Body of pancreas (tissue), 4 donors: ENCODE measurements at regions not wholly inside any gene's neighbourhood (a gene's known extent, or its start where the extent isn't known, plus 50 kb on each side); places are given as distances from the start of the nearest gene placed in this dataset.

Source experiments
- POLR2A ChIP-seq, 3 donors: fragments of 450-650 bp; IDR thresholded peaks; one replicate each; pipeline ENCODE4 v1.6.1; 2016; ENCODE audit warnings: antibody characterized with exemption in 3 of 3, mild to moderate bottlenecking in 2 of 3
- TF ChIP-seq, protein P1 (sequence below), 7 experiments: fragments of 450-650 bp in 4 of 7; fragments of 200-600 bp in 3 of 7; sonication (generic) in 3 of 7; IDR thresholded peaks; one replicate each; pipeline ENCODE4 v1.5.1; 2016 to 2019; ENCODE audit warnings: antibody characterized with exemption in 7 of 7

GRCh38 chr4:130603043-130603442, 1507.1 kb downstream of the C4orf33 start:
- TF ChIP-seq POLR2A (IDR thresholded peaks at IDR 0.05): no peak
- TF ChIP-seq, protein P1, sequence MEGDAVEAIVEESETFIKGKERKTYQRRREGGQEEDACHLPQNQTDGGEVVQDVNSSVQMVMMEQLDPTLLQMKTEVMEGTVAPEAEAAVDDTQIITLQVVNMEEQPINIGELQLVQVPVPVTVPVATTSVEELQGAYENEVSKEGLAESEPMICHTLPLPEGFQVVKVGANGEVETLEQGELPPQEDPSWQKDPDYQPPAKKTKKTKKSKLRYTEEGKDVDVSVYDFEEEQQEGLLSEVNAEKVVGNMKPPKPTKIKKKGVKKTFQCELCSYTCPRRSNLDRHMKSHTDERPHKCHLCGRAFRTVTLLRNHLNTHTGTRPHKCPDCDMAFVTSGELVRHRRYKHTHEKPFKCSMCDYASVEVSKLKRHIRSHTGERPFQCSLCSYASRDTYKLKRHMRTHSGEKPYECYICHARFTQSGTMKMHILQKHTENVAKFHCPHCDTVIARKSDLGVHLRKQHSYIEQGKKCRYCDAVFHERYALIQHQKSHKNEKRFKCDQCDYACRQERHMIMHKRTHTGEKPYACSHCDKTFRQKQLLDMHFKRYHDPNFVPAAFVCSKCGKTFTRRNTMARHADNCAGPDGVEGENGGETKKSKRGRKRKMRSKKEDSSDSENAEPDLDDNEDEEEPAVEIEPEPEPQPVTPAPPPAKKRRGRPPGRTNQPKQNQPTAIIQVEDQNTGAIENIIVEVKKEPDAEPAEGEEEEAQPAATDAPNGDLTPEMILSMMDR (IDR thresholded peaks at IDR 0.05): no peak
